GM23338 (cell line): ENCODE measurements at regions not wholly inside any gene's neighbourhood (a gene's known extent, or its start where the extent isn't known, plus 50 kb on each side); places are given as distances from the start of the nearest gene placed in this dataset.

Source experiments
- ATAC-seq: fragments of 200-7000 bp; cut with Tn5 transposase; 3 replicates; pipeline ENCODE4 v1.9.1; 2020
- DNase-seq: peaks from one replicate; pipeline ENCODE4 v3.0.0-alpha.2; 2015; ENCODE audit warnings: low spot score
- H2AFZ ChIP-seq: fragments of 200-600 bp; sonication (generic); 2 replicates; pipeline ENCODE4 v1.8.0; 2016; ENCODE audit warnings: antibody characterized with exemption, mild to moderate bottlenecking, moderate library complexity
- H3F3A ChIP-seq: fragments of 200-600 bp; sonication (generic); replicated peaks from 2 replicates; pipeline ENCODE4 v1.8.0; 2017; ENCODE audit warnings: antibody characterized with exemption, mixed run types, low read depth
- H3K27ac ChIP-seq: fragments of 200-600 bp; sonication (generic); 2 replicates; pipeline ENCODE4 v1.6.1; 2016; ENCODE audit warnings: low read depth
- H3K27me3 ChIP-seq: fragments of 200-600 bp; sonication (generic); 2 replicates; pipeline ENCODE4 v1.8.0; 2016; ENCODE audit warnings: mild to moderate bottlenecking, mixed run types, moderate library complexity; ENCODE audit not compliant: insufficient read depth
- H3K36me3 ChIP-seq: fragments of 200-600 bp; sonication (generic); 2 replicates; pipeline ENCODE4 v1.8.0; 2016; ENCODE audit warnings: mild to moderate bottlenecking; ENCODE audit not compliant: insufficient read depth
- H3K4me1 ChIP-seq: fragments of 200-600 bp; sonication (generic); 2 replicates; pipeline ENCODE4 v1.8.0; 2016; ENCODE audit warnings: mild to moderate bottlenecking, moderate library complexity; ENCODE audit not compliant: insufficient read depth
- H3K4me2 ChIP-seq: fragments of 200-600 bp; sonication (generic); 2 replicates; pipeline ENCODE4 v1.7.1; 2017; ENCODE audit warnings: mixed run types
- H3K4me3 ChIP-seq: fragments of 200-600 bp; sonication (generic); 2 replicates; pipeline ENCODE4 v1.6.1; 2016; ENCODE audit warnings: mixed run types
- H3K79me2 ChIP-seq: fragments of 200-600 bp; sonication (generic); replicated peaks from 2 replicates; pipeline ENCODE4 v1.8.0; 2017; ENCODE audit warnings: mild to moderate bottlenecking; ENCODE audit not compliant: insufficient read depth
- H3K9me2 ChIP-seq: fragments of 200-600 bp; sonication (generic); 2 replicates; pipeline ENCODE4 v1.8.0; 2017; ENCODE audit not compliant: insufficient read depth
- H4K20me1 ChIP-seq: fragments of 200-600 bp; sonication (generic); replicated peaks from 2 replicates; pipeline ENCODE4 v1.8.0; 2017; ENCODE audit warnings: mild to moderate bottlenecking; ENCODE audit not compliant: insufficient read depth
- H3K27ac Mint-ChIP-seq: 2 replicates; pipeline ENCODE4 v1.8.0; 2020; ENCODE audit warnings: inconsistent platforms, mild to moderate bottlenecking, moderate library complexity, mixed read lengths
- H3K27me3 Mint-ChIP-seq: 3 replicates; pipeline ENCODE4 v1.8.0; 2022; ENCODE audit warnings: low read depth, mild to moderate bottlenecking, moderate library complexity, mixed read lengths, inconsistent platforms; ENCODE audit not compliant: insufficient read depth, poor library complexity
- H3K36me3 Mint-ChIP-seq: 3 replicates; pipeline ENCODE4 v1.8.0; 2021; ENCODE audit warnings: low read depth, mild to moderate bottlenecking, inconsistent platforms, moderate library complexity, mixed read lengths
- H3K4me1 Mint-ChIP-seq: 3 replicates; pipeline ENCODE4 v1.8.0; 2020; ENCODE audit warnings: mild to moderate bottlenecking, inconsistent platforms, mixed read lengths
- H3K4me3 Mint-ChIP-seq: 3 replicates; pipeline ENCODE4 v1.8.0; 2021; ENCODE audit warnings: moderate library complexity, mild to moderate bottlenecking, inconsistent platforms, mixed read lengths
- H3K9me3 Mint-ChIP-seq: 3 replicates; pipeline ENCODE4 v1.8.0; 2020; ENCODE audit warnings: moderate library complexity, mild to moderate bottlenecking, inconsistent platforms, mixed read lengths
- CREB1 ChIP-seq: fragments of 250-450 bp; sonication (Bioruptor Pico); IDR thresholded peaks from 2 replicates; pipeline ENCODE4 v1.5.0; 2020; ENCODE audit warnings: low read depth, mild to moderate bottlenecking, moderate library complexity
- CTCF ChIP-seq, 2 experiments: fragments of 200-600 bp in 1 of 2; sonication (generic) in 1 of 2; conservative IDR thresholded peaks; 2 replicates each; pipeline versions ENCODE4 v1.5.1 to v1.6.1; 2016 to 2017; ENCODE audit warnings: antibody characterized with exemption in 2 of 2, low read depth in 2 of 2, mild to moderate bottlenecking in 2 of 2, moderate library complexity in 1 of 2
- ETS1 ChIP-seq: IDR thresholded peaks from 2 replicates; pipeline ENCODE4 v1.6.1; 2016; ENCODE audit warnings: antibody characterized with exemption
- EZH2 ChIP-seq: fragments of 200-600 bp; sonication (generic); IDR thresholded peaks from one replicate; pipeline ENCODE4 v1.8.0; 2017; ENCODE audit warnings: antibody characterized with exemption, mild to moderate bottlenecking, low read depth; ENCODE audit not compliant: unreplicated experiment
- JUNB ChIP-seq: IDR thresholded peaks from one replicate; pipeline ENCODE4 v1.6.1; 2016; ENCODE audit warnings: antibody characterized with exemption; ENCODE audit not compliant: unreplicated experiment
- NANOG ChIP-seq: IDR thresholded peaks from 2 replicates; pipeline ENCODE4 v1.6.1; 2016; ENCODE audit warnings: antibody characterized with exemption, borderline replicate concordance
- POLR2AphosphoS5 ChIP-seq: IDR thresholded peaks from 2 replicates; pipeline ENCODE4 v1.6.1; 2016; ENCODE audit warnings: antibody characterized with exemption, low read depth
- REST ChIP-seq: IDR thresholded peaks from one replicate; pipeline ENCODE4 v1.6.1; 2018; ENCODE audit warnings: antibody characterized with exemption; ENCODE audit not compliant: unreplicated experiment
- STAT1 ChIP-seq: IDR thresholded peaks from one replicate; pipeline ENCODE4 v1.6.1; 2016; ENCODE audit warnings: antibody characterized with exemption; ENCODE audit not compliant: unreplicated experiment
- ZNF114 ChIP-seq: fragments of 250-450 bp; sonication (Bioruptor Pico); IDR thresholded peaks from 2 replicates; pipeline ENCODE4 v1.5.0; 2020; ENCODE audit warnings: mild to moderate bottlenecking, moderate library complexity
- ZNF331 ChIP-seq: fragments of 250-450 bp; sonication (Bioruptor Pico); IDR thresholded peaks from 2 replicates; pipeline ENCODE4 v1.5.0; 2020; ENCODE audit warnings: low read depth, mild to moderate bottlenecking, moderate library complexity
- ZNF462 ChIP-seq: fragments of 250-450 bp; sonication (Bioruptor Pico); IDR thresholded peaks from 2 replicates; pipeline ENCODE4 v1.5.0; 2020; ENCODE audit warnings: mild to moderate bottlenecking, moderate library complexity

GRCh38 chr4:108533245-108533844 lies 87.0 kb upstream of the RPL34 start:
- no peak overlapping the region for H3K27ac ChIP-seq
- no peak overlapping the region for H3K27ac Mint-ChIP-seq
- H3K4me3 ChIP-seq = no peak overlapping the region
- no peaks in the 10 kb centered on the region for H3K79me2 ChIP-seq
- no peak overlapping the region for H3K4me2 ChIP-seq
- H3K9me2 ChIP-seq = peaks cover 4% of the 10 kb centered on the region; the same call in 1 of the 2 replicates
- no peaks in the 10 kb centered on the region for H3K36me3 Mint-ChIP-seq
- no peaks in the 10 kb centered on the region for H3K27me3 ChIP-seq
- H3F3A ChIP-seq = no peaks in the 10 kb centered on the region
- no peaks in the 10 kb centered on the region for H4K20me1 ChIP-seq
- no peaks in the 10 kb centered on the region for H3K4me1 ChIP-seq
- no peak overlapping the region for H2AFZ ChIP-seq
- no peaks in the 10 kb centered on the region for H3K36me3 ChIP-seq
- H3K4me1 Mint-ChIP-seq = peaks cover 4% of the 10 kb centered on the region
- no peak overlapping the region for H3K4me3 Mint-ChIP-seq
- ATAC-seq (no peak), DNase-seq (no peak)
- TF ChIP-seq JUNB (no peak), NANOG (no peak), ETS1 (no peak), ZNF462 (no peak), ZNF114 (CRISPR knock-in tag) (no peak), CREB1 (CRISPR knock-in tag) (no peak), EZH2 (no peak), REST (no peak), STAT1 (no peak), ZNF331 (CRISPR knock-in tag) (no peak), POLR2AphosphoS5 (no peak), CTCF (conservative IDR thresholded peaks at IDR 0.05; ENCODE audit: low read depth in 2 of 2) (no peak)
- H3K27me3 Mint-ChIP-seq = no peaks in the 10 kb centered on the region
- no peaks in the 10 kb centered on the region for H3K9me3 Mint-ChIP-seq
